HCT116 (cell line): ENCODE measurements at regions not wholly inside any gene's neighbourhood (a gene's known extent, or its start where the extent isn't known, plus 50 kb on each side); places are given as distances from the start of the nearest gene placed in this dataset.

Source experiments
- ATAC-seq: fragments of 200-7000 bp; cut with Tn5 transposase; 2 replicates; pipeline ENCODE4 v1.9.1; 2020; ENCODE audit warnings: mild to moderate bottlenecking, moderate library complexity
- BruUV-seq: library from RNA; stranded (reverse); fragments of 400-500 nt; replicated peaks from 2 replicates; lab custom pipeline; 2021; lab: Mats Ljungman, UMichigan
- CTCF ChIA-PET: fragments of 300-600 bp; sonication (Branson Sonifier 250); formaldehyde crosslinking; loops from one replicate; lab custom pipeline; 2021; ENCODE audit warnings: antibody characterized with exemption; lab: Charles Lee
- POLR2A ChIA-PET: fragments of 300-600, 350-600 bp; sonication (Branson Sonifier 250); formaldehyde crosslinking; loops from one replicate; lab custom pipeline; 2021; ENCODE audit warnings: antibody characterized with exemption; lab: Charles Lee
- RAD21 ChIA-PET, 2 experiments: fragments of 300-600 bp; sonication (Branson Sonifier 250); formaldehyde crosslinking; loops; one replicate each; lab custom pipeline; 2023; ENCODE audit warnings: low total read pairs in 2 of 2; ENCODE audit not compliant: uncharacterized antibody in 2 of 2, unreplicated experiment in 2 of 2, low non-redundant PET in 1 of 2; lab: Charles Lee
- DNase-seq: peaks from one replicate; pipeline ENCODE4 v3.0.0-alpha.2; 2010; ENCODE audit warnings: low read depth, low spot score
- H2AFZ ChIP-seq: fragments of 200-600 bp; shearing (Covaris generic), sonication (generic); 2 replicates; pipeline ENCODE4 v1.6.1; 2017; ENCODE audit warnings: low read depth, mixed run types, mixed read lengths, antibody characterized with exemption, low read length; ENCODE audit not compliant: poor library complexity, severe bottlenecking
- H3K27ac ChIP-seq: 2 replicates; pipeline ENCODE4 v1.5.1; 2012; ENCODE audit warnings: low read depth, low read length
- H3K27me3 ChIP-seq: fragments of 200-600 bp; sonication (generic); 2 replicates; pipeline ENCODE4 v1.6.1; 2016; ENCODE audit warnings: mixed run types, low read length, mixed read lengths; ENCODE audit not compliant: insufficient read depth
- H3K36me3 ChIP-seq, 2 experiments: fragments of 200-500 bp in 1 of 2; fragments of 200-600 bp in 1 of 2; sonication (Bioruptor generic) in 1 of 2; sonication (generic) in 1 of 2; 2 replicates each; pipeline versions ENCODE4 v1.5.1 to v1.6.1; 2014 to 2016; ENCODE audit warnings: low read length in 2 of 2, inconsistent platforms in 1 of 2, mixed read lengths in 1 of 2, mixed run types in 1 of 2; ENCODE audit not compliant: insufficient read depth in 2 of 2, control insufficient read depth in 1 of 2
- H3K4me1 ChIP-seq, 2 experiments: fragments of 200-600 bp in 1 of 2; sonication (generic) in 1 of 2; 2 replicates each; pipeline versions ENCODE4 v1.5.1 to v1.6.1; 2012 to 2017; ENCODE audit warnings: low read length in 2 of 2, inconsistent platforms in 1 of 2, mild to moderate bottlenecking in 1 of 2, mixed read lengths in 1 of 2, mixed run types in 1 of 2, moderate library complexity in 1 of 2; ENCODE audit not compliant: insufficient read depth in 2 of 2, control insufficient read depth in 1 of 2
- H3K4me2 ChIP-seq: fragments of 200-600 bp; sonication (generic); 2 replicates; pipeline ENCODE4 v1.6.1; 2017; ENCODE audit warnings: mixed run types, low read length, mixed read lengths
- H3K4me3 ChIP-seq, 2 experiments: fragments of 200-600 bp in 1 of 2; sonication (generic) in 1 of 2; replicated peaks in 1 of 2; 2 replicates each; pipeline ENCODE4 v1.5.1; 2011 to 2016; ENCODE audit warnings: low read length in 2 of 2, control low read depth in 1 of 2, low read depth in 1 of 2, mild to moderate bottlenecking in 1 of 2, mixed read lengths in 1 of 2, mixed run types in 1 of 2
- H3K79me2 ChIP-seq: fragments of 200-600 bp; sonication (generic); 2 replicates; pipeline ENCODE4 v1.6.1; 2017; ENCODE audit warnings: mild to moderate bottlenecking, mixed run types, low read length, moderate library complexity, mixed read lengths; ENCODE audit not compliant: insufficient read depth
- H3K9ac ChIP-seq: fragments of 200-600 bp; sonication (generic); 2 replicates; pipeline ENCODE4 v1.6.1; 2016; ENCODE audit warnings: low read length, mixed read lengths
- H3K9me2 ChIP-seq: fragments of 200-600 bp; sonication (generic), shearing (Covaris generic); 2 replicates; pipeline ENCODE4 v1.6.1; 2017; ENCODE audit warnings: mixed run types, mild to moderate bottlenecking, moderate library complexity; ENCODE audit not compliant: insufficient read depth
- H3K9me3 ChIP-seq, 2 experiments: fragments of 200-500 bp in 1 of 2; fragments of 200-600 bp in 1 of 2; sonication (Bioruptor generic) in 1 of 2; sonication (generic) in 1 of 2; 2 replicates each; pipeline ENCODE4 v1.6.1; 2014 to 2017; ENCODE audit warnings: low read length in 2 of 2, mixed read lengths in 2 of 2, inconsistent platforms in 1 of 2, low read depth in 1 of 2, mild to moderate bottlenecking in 1 of 2, mixed run types in 1 of 2, moderate library complexity in 1 of 2; ENCODE audit not compliant: control insufficient read depth in 1 of 2, insufficient read depth in 1 of 2
- H4K20me1 ChIP-seq: fragments of 200-600 bp; sonication (generic), shearing (Covaris generic); 2 replicates; pipeline ENCODE4 v1.6.1; 2017; ENCODE audit warnings: mixed run types, mild to moderate bottlenecking, moderate library complexity; ENCODE audit not compliant: insufficient read depth
- CBX3 ChIP-seq: IDR thresholded peaks from 2 replicates; pipeline ENCODE4 v1.6.1; 2012; ENCODE audit warnings: low read depth
- CEBPB ChIP-seq: IDR thresholded peaks from 2 replicates; pipeline ENCODE4 v1.6.1; 2012; ENCODE audit warnings: low read depth
- ELF1 ChIP-seq: IDR thresholded peaks from 2 replicates; pipeline ENCODE4 v1.6.1; 2012; ENCODE audit warnings: low read depth, borderline replicate concordance
- EZH2 ChIP-seq: fragments of 200-600 bp; sonication (generic); IDR thresholded peaks from 2 replicates; pipeline ENCODE4 v1.6.1; 2017; ENCODE audit warnings: antibody characterized with exemption, mixed run types
- FOSL1 ChIP-seq: IDR thresholded peaks from 2 replicates; pipeline ENCODE4 v1.6.1; 2012; ENCODE audit warnings: low read depth
- JUND ChIP-seq: IDR thresholded peaks from 2 replicates; pipeline ENCODE4 v1.6.1; 2012
- POLR2A ChIP-seq: IDR thresholded peaks from 2 replicates; pipeline ENCODE4 v1.7.0; 2011; ENCODE audit warnings: borderline replicate concordance; ENCODE audit not compliant: insufficient read depth, insufficient read length; ENCODE audit errors: extremely low read depth
- SP1 ChIP-seq: IDR thresholded peaks from 2 replicates; pipeline ENCODE4 v1.6.1; 2012; ENCODE audit warnings: low read depth
- ZFX ChIP-seq: fragments of 450-650 bp; IDR thresholded peaks from 2 replicates; pipeline ENCODE4 v1.6.1; 2017
- ZNF274 ChIP-seq: fragments of 200-500 bp; sonication (Bioruptor generic); IDR thresholded peaks from 2 replicates; pipeline ENCODE4 v1.6.1; 2014; ENCODE audit warnings: mild to moderate bottlenecking, low read depth, low read length, inconsistent platforms
- intact Hi-C: fragments of 100-400 bp; cut with micrococcal nuclease; formaldehyde crosslinking; loops from 2 replicates; pipeline ENCODE4 v1.10.0; 2022
- TF ChIP-seq, protein P1 (sequence below): IDR thresholded peaks from 2 replicates; pipeline ENCODE4 v1.6.1; 2012; ENCODE audit warnings: low read depth
- TF ChIP-seq, protein P2 (sequence below), 3 experiments: fragments of 200-600 bp in 1 of 3; sonication (generic) in 1 of 3; IDR thresholded peaks in 2 of 3; conservative IDR thresholded peaks in 1 of 3; 2 replicates each; pipeline ENCODE4 v1.5.1; 2012 to 2017; ENCODE audit warnings: low read depth in 2 of 3, low read length in 2 of 3, antibody characterized with exemption in 1 of 3, borderline replicate concordance in 1 of 3, control low read depth in 1 of 3, mild to moderate bottlenecking in 1 of 3, mixed read lengths in 1 of 3, mixed run types in 1 of 3, moderate library complexity in 1 of 3; ENCODE audit not compliant: insufficient read depth in 1 of 3
- TF ChIP-seq, protein P3 (sequence below): IDR thresholded peaks from 2 replicates; pipeline ENCODE4 v1.6.1; 2012

DNA sequence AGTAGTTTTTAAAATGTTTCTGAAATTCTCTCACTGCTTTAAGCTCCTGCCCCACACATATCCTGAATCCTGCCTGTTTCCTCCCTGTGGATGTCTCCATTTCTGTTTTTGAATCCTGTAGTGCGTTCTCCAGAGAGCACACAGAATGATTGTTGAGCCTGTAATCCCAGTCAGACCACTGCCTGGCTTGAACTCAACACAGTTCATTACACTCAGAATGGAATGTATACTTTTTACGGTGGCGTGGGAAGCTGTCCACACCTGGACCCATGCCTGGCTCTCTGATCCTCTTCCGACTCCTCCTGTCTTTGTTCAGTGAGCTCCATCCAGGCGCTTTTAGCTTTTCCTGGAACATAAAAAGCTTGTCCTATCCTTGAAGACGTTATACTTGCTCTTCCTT is 1217.0 kb upstream of the PRKX start:
- no peaks in the 10 kb centered on the region for H3K79me2 ChIP-seq
- RAD21 ChIA-PET, result no interaction called here
- CTCF ChIA-PET, result no interaction called here
- H3K9me3 ChIP-seq, result no peaks in the 10 kb centered on the region
- POLR2A ChIA-PET, result no interaction called here
- H3K27me3 ChIP-seq, result no peaks in the 10 kb centered on the region
- no peak for TF ChIP-seq ZNF274
- TF ChIP-seq JUND, result no peak
- no peak for TF ChIP-seq ELF1
- no peak for TF ChIP-seq FOSL1
- H3K4me2 ChIP-seq, result no peak overlapping the region
- no peak overlapping the region for H3K4me3 ChIP-seq
- H4K20me1 ChIP-seq, result no peaks in the 10 kb centered on the region
- no TSS peak for BruUV-seq
- H3K36me3 ChIP-seq, result no peaks in the 10 kb centered on the region
- no peak overlapping the region for H2AFZ ChIP-seq
- DNase-seq, result no peak
- no peak overlapping the region for H3K9ac ChIP-seq
- no peaks in the 10 kb centered on the region for H3K9me2 ChIP-seq
- intact Hi-C loops, result no loop called here
- H3K4me1 ChIP-seq, result no peaks in the 10 kb centered on the region
- ATAC-seq, result no peak
- H3K27ac ChIP-seq, result no peak overlapping the region

DNA sequence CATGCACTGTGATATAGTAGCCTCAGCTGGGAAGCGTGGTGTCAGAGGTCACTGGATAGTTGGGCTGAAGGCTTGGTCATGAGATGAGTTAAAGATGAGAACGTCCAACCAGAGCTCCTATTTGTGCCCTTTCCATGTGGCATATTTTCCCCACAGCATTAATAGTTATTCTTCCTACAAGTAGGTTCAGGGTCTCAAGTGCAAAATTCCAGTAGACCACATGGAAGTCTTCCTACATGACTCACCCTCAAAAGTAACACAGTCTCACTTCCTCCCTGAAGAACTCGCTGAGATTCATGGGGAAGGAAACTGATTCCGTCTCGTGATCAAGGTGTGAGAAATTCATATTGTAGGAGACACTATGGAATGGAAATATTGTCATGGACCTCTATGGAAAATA is 1212.5 kb upstream of the PRKX start:
- Histone ChIP-seq H3K27me3 (no peaks in the 10 kb centered on the region), H3K79me2 (no peaks in the 10 kb centered on the region), H3K36me3 (no peaks in the 10 kb centered on the region)
- TF ChIP-seq CEBPB, result no peak
- no peak for TF ChIP-seq CBX3
- TF ChIP-seq, protein P1, sequence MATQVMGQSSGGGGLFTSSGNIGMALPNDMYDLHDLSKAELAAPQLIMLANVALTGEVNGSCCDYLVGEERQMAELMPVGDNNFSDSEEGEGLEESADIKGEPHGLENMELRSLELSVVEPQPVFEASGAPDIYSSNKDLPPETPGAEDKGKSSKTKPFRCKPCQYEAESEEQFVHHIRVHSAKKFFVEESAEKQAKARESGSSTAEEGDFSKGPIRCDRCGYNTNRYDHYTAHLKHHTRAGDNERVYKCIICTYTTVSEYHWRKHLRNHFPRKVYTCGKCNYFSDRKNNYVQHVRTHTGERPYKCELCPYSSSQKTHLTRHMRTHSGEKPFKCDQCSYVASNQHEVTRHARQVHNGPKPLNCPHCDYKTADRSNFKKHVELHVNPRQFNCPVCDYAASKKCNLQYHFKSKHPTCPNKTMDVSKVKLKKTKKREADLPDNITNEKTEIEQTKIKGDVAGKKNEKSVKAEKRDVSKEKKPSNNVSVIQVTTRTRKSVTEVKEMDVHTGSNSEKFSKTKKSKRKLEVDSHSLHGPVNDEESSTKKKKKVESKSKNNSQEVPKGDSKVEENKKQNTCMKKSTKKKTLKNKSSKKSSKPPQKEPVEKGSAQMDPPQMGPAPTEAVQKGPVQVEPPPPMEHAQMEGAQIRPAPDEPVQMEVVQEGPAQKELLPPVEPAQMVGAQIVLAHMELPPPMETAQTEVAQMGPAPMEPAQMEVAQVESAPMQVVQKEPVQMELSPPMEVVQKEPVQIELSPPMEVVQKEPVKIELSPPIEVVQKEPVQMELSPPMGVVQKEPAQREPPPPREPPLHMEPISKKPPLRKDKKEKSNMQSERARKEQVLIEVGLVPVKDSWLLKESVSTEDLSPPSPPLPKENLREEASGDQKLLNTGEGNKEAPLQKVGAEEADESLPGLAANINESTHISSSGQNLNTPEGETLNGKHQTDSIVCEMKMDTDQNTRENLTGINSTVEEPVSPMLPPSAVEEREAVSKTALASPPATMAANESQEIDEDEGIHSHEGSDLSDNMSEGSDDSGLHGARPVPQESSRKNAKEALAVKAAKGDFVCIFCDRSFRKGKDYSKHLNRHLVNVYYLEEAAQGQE, result no peak
- TF ChIP-seq SP1, result no peak
- TF ChIP-seq, protein P2, sequence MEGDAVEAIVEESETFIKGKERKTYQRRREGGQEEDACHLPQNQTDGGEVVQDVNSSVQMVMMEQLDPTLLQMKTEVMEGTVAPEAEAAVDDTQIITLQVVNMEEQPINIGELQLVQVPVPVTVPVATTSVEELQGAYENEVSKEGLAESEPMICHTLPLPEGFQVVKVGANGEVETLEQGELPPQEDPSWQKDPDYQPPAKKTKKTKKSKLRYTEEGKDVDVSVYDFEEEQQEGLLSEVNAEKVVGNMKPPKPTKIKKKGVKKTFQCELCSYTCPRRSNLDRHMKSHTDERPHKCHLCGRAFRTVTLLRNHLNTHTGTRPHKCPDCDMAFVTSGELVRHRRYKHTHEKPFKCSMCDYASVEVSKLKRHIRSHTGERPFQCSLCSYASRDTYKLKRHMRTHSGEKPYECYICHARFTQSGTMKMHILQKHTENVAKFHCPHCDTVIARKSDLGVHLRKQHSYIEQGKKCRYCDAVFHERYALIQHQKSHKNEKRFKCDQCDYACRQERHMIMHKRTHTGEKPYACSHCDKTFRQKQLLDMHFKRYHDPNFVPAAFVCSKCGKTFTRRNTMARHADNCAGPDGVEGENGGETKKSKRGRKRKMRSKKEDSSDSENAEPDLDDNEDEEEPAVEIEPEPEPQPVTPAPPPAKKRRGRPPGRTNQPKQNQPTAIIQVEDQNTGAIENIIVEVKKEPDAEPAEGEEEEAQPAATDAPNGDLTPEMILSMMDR (IDR thresholded peaks at IDR 0.05 in 2 of 3, conservative IDR thresholded peaks at IDR 0.05 in 1 of 3; ENCODE audit: borderline replicate concordance in 1 of 3, insufficient read depth in 1 of 3, low read depth in 2 of 3, low read length in 2 of 3), result no peak
- no peak for TF ChIP-seq POLR2A
- no peak for TF ChIP-seq EZH2
- no peak for TF ChIP-seq ZFX
- TF ChIP-seq, protein P3, sequence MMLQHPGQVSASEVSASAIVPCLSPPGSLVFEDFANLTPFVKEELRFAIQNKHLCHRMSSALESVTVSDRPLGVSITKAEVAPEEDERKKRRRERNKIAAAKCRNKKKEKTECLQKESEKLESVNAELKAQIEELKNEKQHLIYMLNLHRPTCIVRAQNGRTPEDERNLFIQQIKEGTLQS, result no peak
- no peak for TF ChIP-seq FOSL1
- TF ChIP-seq, all 23 proteins: peak for 0
- RAD21 ChIA-PET, result no interaction called here
- no TSS peak for BruUV-seq
- intact Hi-C loops, result no loop called here
- H2AFZ ChIP-seq, result no peak overlapping the region
- H4K20me1 ChIP-seq, result no peaks in the 10 kb centered on the region
- DNase-seq (no peak), ATAC-seq (no peak)
- CTCF ChIA-PET, result no interaction called here
- H3K4me2 ChIP-seq, result no peak overlapping the region
- no peak overlapping the region for H3K27ac ChIP-seq
- POLR2A ChIA-PET, result no interaction called here
- no peaks in the 10 kb centered on the region for H3K4me1 ChIP-seq
- no peaks in the 10 kb centered on the region for H3K9me2 ChIP-seq
- no peaks in the 10 kb centered on the region for H3K9me3 ChIP-seq
- H3K4me3 ChIP-seq, result no peak overlapping the region
- H3K9ac ChIP-seq, result no peak overlapping the region
